ENCODE measurements at regions not wholly inside any gene's neighbourhood (a gene's known extent, or its start where the extent isn't known, plus 50 kb on each side); places are given as distances from the start of the nearest gene placed in this dataset.
A peak's percentile ranks its signal among the peaks of the same experiment; 100 is the strongest.

DNA sequence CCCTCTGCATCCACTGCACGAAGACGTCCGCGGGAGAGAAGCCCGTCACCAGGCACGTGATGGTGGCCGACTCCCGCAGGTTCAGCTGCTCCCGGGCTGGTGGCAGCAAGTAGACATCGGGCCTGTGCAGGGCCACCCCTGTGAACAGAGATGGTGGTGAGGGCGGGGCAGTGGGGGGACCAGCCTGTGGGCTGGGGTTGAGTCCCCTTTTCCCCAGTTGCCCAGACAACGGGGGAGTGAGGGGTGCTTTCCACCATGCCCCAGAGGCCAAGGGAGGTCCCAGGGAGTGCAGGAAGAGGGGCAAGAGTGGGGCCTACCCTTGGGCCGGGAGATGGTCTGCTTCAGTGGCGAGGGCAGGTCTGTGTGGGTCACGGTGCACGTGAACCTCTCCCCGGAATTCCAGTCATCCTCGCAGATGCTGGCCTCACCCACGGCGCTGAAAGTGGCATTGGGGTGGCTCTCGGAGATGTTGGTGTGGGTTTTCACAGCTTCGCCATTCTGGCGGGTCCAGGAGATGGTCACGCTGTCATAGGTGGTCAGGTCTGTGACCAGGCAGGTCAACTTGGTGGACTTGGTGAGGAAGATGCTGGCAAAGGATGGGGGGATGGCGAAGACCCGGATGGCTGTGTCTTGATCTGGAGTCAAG, 328.3 kb downstream of the TMEM121 start:
- TF ChIP-seq, protein P1, sequence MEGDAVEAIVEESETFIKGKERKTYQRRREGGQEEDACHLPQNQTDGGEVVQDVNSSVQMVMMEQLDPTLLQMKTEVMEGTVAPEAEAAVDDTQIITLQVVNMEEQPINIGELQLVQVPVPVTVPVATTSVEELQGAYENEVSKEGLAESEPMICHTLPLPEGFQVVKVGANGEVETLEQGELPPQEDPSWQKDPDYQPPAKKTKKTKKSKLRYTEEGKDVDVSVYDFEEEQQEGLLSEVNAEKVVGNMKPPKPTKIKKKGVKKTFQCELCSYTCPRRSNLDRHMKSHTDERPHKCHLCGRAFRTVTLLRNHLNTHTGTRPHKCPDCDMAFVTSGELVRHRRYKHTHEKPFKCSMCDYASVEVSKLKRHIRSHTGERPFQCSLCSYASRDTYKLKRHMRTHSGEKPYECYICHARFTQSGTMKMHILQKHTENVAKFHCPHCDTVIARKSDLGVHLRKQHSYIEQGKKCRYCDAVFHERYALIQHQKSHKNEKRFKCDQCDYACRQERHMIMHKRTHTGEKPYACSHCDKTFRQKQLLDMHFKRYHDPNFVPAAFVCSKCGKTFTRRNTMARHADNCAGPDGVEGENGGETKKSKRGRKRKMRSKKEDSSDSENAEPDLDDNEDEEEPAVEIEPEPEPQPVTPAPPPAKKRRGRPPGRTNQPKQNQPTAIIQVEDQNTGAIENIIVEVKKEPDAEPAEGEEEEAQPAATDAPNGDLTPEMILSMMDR (IDR thresholded peaks at IDR 0.05), result no peak
- 65 to 77% methylated on average over 26 of the region's 26 CpGs for WGBS, 2 donors

GRCh38 chr14:105855246-105855892, 329.0 kb downstream of the TMEM121 start:
- intact Hi-C loops (cut with DNase I), result no loop called here
- no peaks in the 10 kb centered on the region for H3K9me3 ChIP-seq
- no peaks in the 10 kb centered on the region for H3K4me1 ChIP-seq
- TF ChIP-seq, protein P1 (IDR thresholded peaks at IDR 0.05), result no peak
- 73 to 82% methylated on average over 32 to 35 of the region's 35 CpGs for WGBS, 2 donors
- FAIRE-seq (no peak), ATAC-seq (no peak), DNase-seq (peak in 3 of 6 donors; percentile 12 to 60 (median 35))
- no peak overlapping the region for H3K27ac ChIP-seq
- H3K27me3 ChIP-seq, result no peaks in the 10 kb centered on the region
- H3K36me3 ChIP-seq, result no peaks in the 10 kb centered on the region
- H3K4me3 ChIP-seq, result no peak overlapping the region

More for the DNA sequence above, 328.3 kb downstream of the TMEM121 start:
- FAIRE-seq (no peak), ATAC-seq (no peak), DNase-seq (peak in 2 of 6 donors; percentile 41 to 46)
- Histone ChIP-seq H3K36me3 (no peaks in the 10 kb centered on the region), H3K27ac (no peak overlapping the region), H3K4me1 (no peaks in the 10 kb centered on the region), H3K9me3 (no peaks in the 10 kb centered on the region), H3K27me3 (no peaks in the 10 kb centered on the region), H3K4me3 (no peak overlapping the region)
- intact Hi-C loops (cut with DNase I), result no loop called here

DNA sequence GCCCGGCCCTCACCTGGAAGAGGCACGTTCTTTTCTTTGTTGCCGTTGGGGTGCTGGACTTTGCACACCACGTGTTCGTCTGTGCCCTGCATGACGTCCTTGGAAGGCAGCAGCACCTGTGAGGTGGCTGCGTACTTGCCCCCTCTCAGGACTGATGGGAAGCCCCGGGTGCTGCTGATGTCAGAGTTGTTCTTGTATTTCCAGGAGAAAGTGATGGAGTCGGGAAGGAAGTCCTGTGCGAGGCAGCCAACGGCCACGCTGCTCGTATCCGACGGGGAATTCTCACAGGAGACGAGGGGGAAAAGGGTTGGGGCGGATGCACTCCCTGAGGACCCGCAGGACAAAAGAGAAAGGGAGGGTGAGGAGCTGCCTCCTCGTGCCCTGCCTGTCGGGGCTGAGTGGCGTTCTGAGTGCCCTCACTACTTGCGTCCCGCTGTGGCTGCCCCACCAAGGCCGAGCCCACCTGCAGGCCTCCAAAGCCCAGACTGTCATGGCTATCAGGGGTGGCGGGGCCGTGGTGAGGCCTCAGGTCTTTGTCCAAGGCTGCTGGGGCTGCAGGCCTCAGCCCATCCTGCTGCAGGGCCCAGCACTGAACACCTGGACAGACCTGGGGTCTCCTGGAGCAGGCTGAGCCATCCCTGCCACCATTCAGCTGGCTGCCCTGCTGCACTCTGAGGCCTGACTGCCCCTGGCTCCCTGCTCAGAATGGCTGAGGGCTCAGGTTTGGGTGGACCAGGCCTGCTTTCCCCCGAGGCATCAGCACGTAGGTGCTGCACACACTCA, 329.7 kb downstream of the TMEM121 start:
- DNase-seq, result peak in 3 of 6 donors; percentile 10 to 53 (median 52)
- no peaks in the 10 kb centered on the region for H3K36me3 ChIP-seq
- H3K9me3 ChIP-seq, result no peaks in the 10 kb centered on the region
- no peaks in the 10 kb centered on the region for H3K4me1 ChIP-seq
- no peaks in the 10 kb centered on the region for H3K27me3 ChIP-seq
- no peak for ATAC-seq
- TF ChIP-seq, protein P1 (IDR thresholded peaks at IDR 0.05), result no peak
- no peak for FAIRE-seq
- intact Hi-C loops (cut with DNase I), result no loop called here
- H3K27ac ChIP-seq, result no peak overlapping the region
- H3K4me3 ChIP-seq, result no peak overlapping the region
- 64 to 70% methylated on average over 26 to 28 of the region's 28 CpGs for WGBS, 2 donors

- ATAC-seq, result no peak
Measured at GRCh38 chr14:105856676-105857219, 330.4 kb downstream of the TMEM121 start.

More at GRCh38 chr14:105856676-105857219, 330.4 kb downstream of the TMEM121 start:
- Histone ChIP-seq H3K27me3 (no peaks in the 10 kb centered on the region), H3K27ac (no peak overlapping the region), H3K4me1 (no peaks in the 10 kb centered on the region), H3K4me3 (no peak overlapping the region), H3K36me3 (no peaks in the 10 kb centered on the region), H3K9me3 (no peaks in the 10 kb centered on the region)
- DNase-seq (peak in 2 of 6 donors; percentile 7 to 22), FAIRE-seq (no peak)
- WGBS, 2 donors, result 78 to 82% methylated on average over 2 of the region's 2 CpGs
- intact Hi-C loops (cut with DNase I), result no loop called here
- TF ChIP-seq, protein P1 (IDR thresholded peaks at IDR 0.05), result no peak
